Glutamatergic neuron (in vitro differentiated cells): ENCODE measurements at regions not wholly inside any gene's neighbourhood (a gene's known extent, or its start where the extent isn't known, plus 50 kb on each side); places are given as distances from the start of the nearest gene placed in this dataset.

Experiments
- DNase-seq: peaks from one replicate; pipeline ENCODE4 v3.0.0; 2022
- H3K27ac Mint-ChIP-seq: one replicate; pipeline ENCODE4 v1.8.0; 2020; ENCODE audit warnings: mild to moderate bottlenecking, mixed read lengths, inconsistent platforms; ENCODE audit not compliant: unreplicated experiment
- H3K27me3 Mint-ChIP-seq: one replicate; pipeline ENCODE4 v1.8.0; 2020; ENCODE audit warnings: mild to moderate bottlenecking, moderate library complexity, mixed read lengths, inconsistent platforms; ENCODE audit not compliant: unreplicated experiment
- H3K36me3 Mint-ChIP-seq: one replicate; pipeline ENCODE4 v1.8.0; 2020; ENCODE audit warnings: mild to moderate bottlenecking, mixed read lengths, inconsistent platforms; ENCODE audit not compliant: unreplicated experiment
- H3K4me1 Mint-ChIP-seq: one replicate; pipeline ENCODE4 v1.8.0; 2020; ENCODE audit warnings: mild to moderate bottlenecking, low read depth, mixed read lengths, inconsistent platforms; ENCODE audit not compliant: unreplicated experiment
- H3K4me3 Mint-ChIP-seq: one replicate; pipeline ENCODE4 v1.8.0; 2020; ENCODE audit warnings: mild to moderate bottlenecking, mixed read lengths, inconsistent platforms; ENCODE audit not compliant: unreplicated experiment
- H3K9me3 Mint-ChIP-seq: one replicate; pipeline ENCODE4 v1.8.0; 2020; ENCODE audit warnings: mild to moderate bottlenecking, moderate library complexity, mixed read lengths, inconsistent platforms; ENCODE audit not compliant: unreplicated experiment
- CTCF ChIP-seq: fragments of 200-600 bp; sonication (generic); IDR thresholded peaks from one replicate; pipeline ENCODE4 v1.5.0; 2021; ENCODE audit not compliant: partially characterized antibody, unreplicated experiment

- no peak for TF ChIP-seq CTCF
- Mint-ChIP-seq H3K4me3 (no peak overlapping the region), H3K27ac (no peak overlapping the region), H3K27me3 (peaks cover 5% of the 10 kb centered on the region), H3K9me3 (no peaks in the 10 kb centered on the region), H3K4me1 (no peaks in the 10 kb centered on the region), H3K36me3 (no peaks in the 10 kb centered on the region)
- no peak for DNase-seq
These were observed 151.6 kb downstream of the TMEM18 start for GRCh38 chr2:525611-526010.

GRCh38 chr2:525021-525420 lies 152.2 kb downstream of the TMEM18 start:
- Mint-ChIP-seq H3K36me3 (no peaks in the 10 kb centered on the region), H3K27ac (no peak overlapping the region), H3K4me1 (no peaks in the 10 kb centered on the region), H3K4me3 (no peak overlapping the region), H3K27me3 (peaks cover 5% of the 10 kb centered on the region), H3K9me3 (no peaks in the 10 kb centered on the region)
- DNase-seq = no peak
- TF ChIP-seq CTCF = no peak

- no peak for TF ChIP-seq CTCF
- DNase-seq = no peak
- Mint-ChIP-seq H3K27me3 (peaks cover 5% of the 10 kb centered on the region), H3K9me3 (no peaks in the 10 kb centered on the region), H3K36me3 (no peaks in the 10 kb centered on the region), H3K27ac (no peak overlapping the region), H3K4me3 (no peak overlapping the region), H3K4me1 (no peaks in the 10 kb centered on the region)
These were observed 152.8 kb downstream of the TMEM18 start for GRCh38 chr2:524442-524841.

- H3K36me3 Mint-ChIP-seq = no peaks in the 10 kb centered on the region
- H3K27me3 Mint-ChIP-seq = peaks cover 5% of the 10 kb centered on the region
- no peaks in the 10 kb centered on the region for H3K9me3 Mint-ChIP-seq
- TF ChIP-seq CTCF = no peak
- H3K4me3 Mint-ChIP-seq = no peak overlapping the region
- no peak for DNase-seq
- no peak overlapping the region for H3K27ac Mint-ChIP-seq
- H3K4me1 Mint-ChIP-seq = no peaks in the 10 kb centered on the region
These were observed 153.4 kb downstream of the TMEM18 start for GRCh38 chr2:523698-524270.

GRCh38 chr2:522776-523175 lies 154.4 kb downstream of the TMEM18 start:
- Mint-ChIP-seq H3K36me3 (no peaks in the 10 kb centered on the region), H3K9me3 (no peaks in the 10 kb centered on the region), H3K4me3 (no peak overlapping the region), H3K27me3 (peaks cover 8% of the 10 kb centered on the region), H3K4me1 (no peaks in the 10 kb centered on the region), H3K27ac (no peak overlapping the region)
- DNase-seq = no peak
- TF ChIP-seq CTCF = no peak
